HCT116 (cell line): ENCODE measurements at regions not wholly inside any gene's neighbourhood (a gene's known extent, or its start where the extent isn't known, plus 50 kb on each side); places are given as distances from the start of the nearest gene placed in this dataset.

Experiments
- ATAC-seq: fragments of 200-7000 bp; cut with Tn5 transposase; 2 replicates; pipeline ENCODE4 v1.9.1; 2020; ENCODE audit warnings: mild to moderate bottlenecking, moderate library complexity
- BruUV-seq: library from RNA; stranded (reverse); fragments of 400-500 nt; replicated peaks from 2 replicates; lab custom pipeline; 2021; lab: Mats Ljungman, UMichigan
- CTCF ChIA-PET: fragments of 300-600 bp; sonication (Branson Sonifier 250); formaldehyde crosslinking; loops from one replicate; lab custom pipeline; 2021; ENCODE audit warnings: antibody characterized with exemption; lab: Charles Lee
- POLR2A ChIA-PET: fragments of 300-600, 350-600 bp; sonication (Branson Sonifier 250); formaldehyde crosslinking; loops from one replicate; lab custom pipeline; 2021; ENCODE audit warnings: antibody characterized with exemption; lab: Charles Lee
- RAD21 ChIA-PET, 2 experiments: fragments of 300-600 bp; sonication (Branson Sonifier 250); formaldehyde crosslinking; loops; one replicate each; lab custom pipeline; 2023; ENCODE audit warnings: low total read pairs in 2 of 2; ENCODE audit not compliant: uncharacterized antibody in 2 of 2, unreplicated experiment in 2 of 2, low non-redundant PET in 1 of 2; lab: Charles Lee
- DNase-seq: peaks from one replicate; pipeline ENCODE4 v3.0.0-alpha.2; 2010; ENCODE audit warnings: low read depth, low spot score
- H2AFZ ChIP-seq: fragments of 200-600 bp; shearing (Covaris generic), sonication (generic); 2 replicates; pipeline ENCODE4 v1.6.1; 2017; ENCODE audit warnings: low read depth, mixed run types, mixed read lengths, antibody characterized with exemption, low read length; ENCODE audit not compliant: poor library complexity, severe bottlenecking
- H3K27ac ChIP-seq: 2 replicates; pipeline ENCODE4 v1.5.1; 2012; ENCODE audit warnings: low read depth, low read length
- H3K27me3 ChIP-seq: fragments of 200-600 bp; sonication (generic); 2 replicates; pipeline ENCODE4 v1.6.1; 2016; ENCODE audit warnings: mixed run types, low read length, mixed read lengths; ENCODE audit not compliant: insufficient read depth
- H3K36me3 ChIP-seq, 2 experiments: fragments of 200-500 bp in 1 of 2; fragments of 200-600 bp in 1 of 2; sonication (Bioruptor generic) in 1 of 2; sonication (generic) in 1 of 2; 2 replicates each; pipeline versions ENCODE4 v1.5.1 to v1.6.1; 2014 to 2016; ENCODE audit warnings: low read length in 2 of 2, inconsistent platforms in 1 of 2, mixed read lengths in 1 of 2, mixed run types in 1 of 2; ENCODE audit not compliant: insufficient read depth in 2 of 2, control insufficient read depth in 1 of 2
- H3K4me1 ChIP-seq, 2 experiments: fragments of 200-600 bp in 1 of 2; sonication (generic) in 1 of 2; 2 replicates each; pipeline versions ENCODE4 v1.5.1 to v1.6.1; 2012 to 2017; ENCODE audit warnings: low read length in 2 of 2, inconsistent platforms in 1 of 2, mild to moderate bottlenecking in 1 of 2, mixed read lengths in 1 of 2, mixed run types in 1 of 2, moderate library complexity in 1 of 2; ENCODE audit not compliant: insufficient read depth in 2 of 2, control insufficient read depth in 1 of 2
- H3K4me2 ChIP-seq: fragments of 200-600 bp; sonication (generic); 2 replicates; pipeline ENCODE4 v1.6.1; 2017; ENCODE audit warnings: mixed run types, low read length, mixed read lengths
- H3K4me3 ChIP-seq, 2 experiments: fragments of 200-600 bp in 1 of 2; sonication (generic) in 1 of 2; replicated peaks in 1 of 2; 2 replicates each; pipeline ENCODE4 v1.5.1; 2011 to 2016; ENCODE audit warnings: low read length in 2 of 2, control low read depth in 1 of 2, low read depth in 1 of 2, mild to moderate bottlenecking in 1 of 2, mixed read lengths in 1 of 2, mixed run types in 1 of 2
- H3K79me2 ChIP-seq: fragments of 200-600 bp; sonication (generic); 2 replicates; pipeline ENCODE4 v1.6.1; 2017; ENCODE audit warnings: mild to moderate bottlenecking, mixed run types, low read length, moderate library complexity, mixed read lengths; ENCODE audit not compliant: insufficient read depth
- H3K9ac ChIP-seq: fragments of 200-600 bp; sonication (generic); 2 replicates; pipeline ENCODE4 v1.6.1; 2016; ENCODE audit warnings: low read length, mixed read lengths
- H3K9me2 ChIP-seq: fragments of 200-600 bp; sonication (generic), shearing (Covaris generic); 2 replicates; pipeline ENCODE4 v1.6.1; 2017; ENCODE audit warnings: mixed run types, mild to moderate bottlenecking, moderate library complexity; ENCODE audit not compliant: insufficient read depth
- H3K9me3 ChIP-seq, 2 experiments: fragments of 200-500 bp in 1 of 2; fragments of 200-600 bp in 1 of 2; sonication (Bioruptor generic) in 1 of 2; sonication (generic) in 1 of 2; 2 replicates each; pipeline ENCODE4 v1.6.1; 2014 to 2017; ENCODE audit warnings: low read length in 2 of 2, mixed read lengths in 2 of 2, inconsistent platforms in 1 of 2, low read depth in 1 of 2, mild to moderate bottlenecking in 1 of 2, mixed run types in 1 of 2, moderate library complexity in 1 of 2; ENCODE audit not compliant: control insufficient read depth in 1 of 2, insufficient read depth in 1 of 2
- H4K20me1 ChIP-seq: fragments of 200-600 bp; sonication (generic), shearing (Covaris generic); 2 replicates; pipeline ENCODE4 v1.6.1; 2017; ENCODE audit warnings: mixed run types, mild to moderate bottlenecking, moderate library complexity; ENCODE audit not compliant: insufficient read depth
- CTCF ChIP-seq, 3 experiments: fragments of 200-600 bp in 1 of 3; sonication (generic) in 1 of 3; IDR thresholded peaks in 2 of 3; conservative IDR thresholded peaks in 1 of 3; 2 replicates each; pipeline ENCODE4 v1.5.1; 2012 to 2017; ENCODE audit warnings: low read depth in 2 of 3, low read length in 2 of 3, antibody characterized with exemption in 1 of 3, borderline replicate concordance in 1 of 3, control low read depth in 1 of 3, mild to moderate bottlenecking in 1 of 3, mixed read lengths in 1 of 3, mixed run types in 1 of 3, moderate library complexity in 1 of 3; ENCODE audit not compliant: insufficient read depth in 1 of 3
- EGR1 ChIP-seq: IDR thresholded peaks from 2 replicates; pipeline ENCODE4 v1.6.1; 2012; ENCODE audit warnings: low read depth
- ELF1 ChIP-seq: IDR thresholded peaks from 2 replicates; pipeline ENCODE4 v1.6.1; 2012; ENCODE audit warnings: low read depth, borderline replicate concordance
- RAD21 ChIP-seq: IDR thresholded peaks from 2 replicates; pipeline ENCODE4 v1.6.1; 2012; ENCODE audit warnings: low read depth, mild to moderate bottlenecking
- TCF7L2 ChIP-seq: IDR thresholded peaks from 2 replicates; pipeline ENCODE4 v1.7.0; 2011; ENCODE audit warnings: borderline replicate concordance, inconsistent platforms; ENCODE audit not compliant: insufficient read depth, insufficient read length; ENCODE audit errors: extremely low read depth
- ZFX ChIP-seq: fragments of 450-650 bp; IDR thresholded peaks from 2 replicates; pipeline ENCODE4 v1.6.1; 2017
- intact Hi-C: fragments of 100-400 bp; cut with micrococcal nuclease; formaldehyde crosslinking; loops from 2 replicates; pipeline ENCODE4 v1.10.0; 2022
- TF ChIP-seq, protein P1 (sequence below): IDR thresholded peaks from 2 replicates; pipeline ENCODE4 v1.6.1; 2012; ENCODE audit warnings: low read depth

DNA sequence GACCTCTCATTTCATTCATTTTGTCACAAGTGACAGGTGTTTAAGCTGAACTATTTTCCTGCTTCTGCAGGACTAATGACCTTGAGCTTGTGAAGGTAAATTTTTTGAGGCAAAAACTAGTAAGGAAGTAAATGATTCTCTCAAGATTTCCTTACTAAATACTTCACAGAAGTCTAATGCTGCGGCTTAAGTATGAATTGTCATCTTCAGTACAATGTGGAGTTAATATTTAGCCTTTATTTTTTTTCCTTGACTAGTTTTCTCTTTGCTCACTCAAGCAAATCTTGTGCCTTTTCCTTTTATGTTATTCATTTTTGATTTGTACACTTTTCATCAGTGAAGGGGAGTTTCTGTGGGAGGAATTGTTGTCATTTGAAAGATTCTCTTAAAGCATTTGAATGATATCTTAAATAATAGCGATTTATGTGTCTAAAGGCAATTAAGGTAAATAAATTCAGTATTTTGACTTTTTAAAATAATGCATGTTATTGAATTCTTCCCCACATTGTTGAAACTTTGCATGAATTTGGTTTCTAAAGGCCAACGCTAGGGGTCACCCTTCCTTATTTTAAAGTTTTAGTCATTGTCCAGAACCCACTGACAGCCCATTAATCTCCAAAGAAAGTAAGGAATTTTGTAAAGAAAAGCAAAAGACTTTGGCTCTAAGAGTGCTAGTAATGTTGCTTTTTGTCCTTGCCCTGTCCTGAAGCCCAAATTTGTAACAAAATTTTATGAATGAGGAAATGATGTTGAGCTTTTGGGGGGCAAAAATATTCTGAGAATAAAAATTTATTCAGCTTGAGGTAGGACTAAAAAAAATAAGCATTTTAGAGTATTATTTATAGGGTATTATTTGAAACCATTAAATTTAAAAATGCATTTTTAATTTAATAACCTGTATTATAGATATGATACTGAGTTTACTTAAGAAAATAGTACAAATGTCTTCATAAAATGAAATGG is 157.4 kb upstream of the LAMA2 start:
- no peak overlapping the region for H3K9ac ChIP-seq
- no peaks in the 10 kb centered on the region for H3K36me3 ChIP-seq
- H3K9me3 ChIP-seq: no peaks in the 10 kb centered on the region
- no peaks in the 10 kb centered on the region for H4K20me1 ChIP-seq
- no peak overlapping the region for H3K27ac ChIP-seq
- POLR2A ChIA-PET: no interaction called here
- BruUV-seq: no TSS peak
- no peaks in the 10 kb centered on the region for H3K9me2 ChIP-seq
- DNase-seq (peak; percentile 41), ATAC-seq (no peak)
- H3K4me3 ChIP-seq: no peak overlapping the region
- H3K27me3 ChIP-seq: no peaks in the 10 kb centered on the region
- RAD21 ChIA-PET: no interaction called here
- no peaks in the 10 kb centered on the region for H3K79me2 ChIP-seq
- peak overlapping the region; percentile 41 for H2AFZ ChIP-seq
- intact Hi-C loops: loop anchor here (1.0 to 10.0 kb wide), 5 partner anchors 527 to 1171 kb away; no protein-coding TSS in a partner anchor
- H3K4me1 ChIP-seq: no peaks in the 10 kb centered on the region
- no peak overlapping the region for H3K4me2 ChIP-seq
- TF ChIP-seq EGR1: no peak
- TF ChIP-seq ZFX: no peak
- peak; percentile 44 to 78 (median 58); a peak in 5 of 6 replicates for TF ChIP-seq CTCF (IDR thresholded peaks at IDR 0.05 in 2 of 3, conservative IDR thresholded peaks at IDR 0.05 in 1 of 3; ENCODE audit: borderline replicate concordance in 1 of 3, insufficient read depth in 1 of 3, low read depth in 2 of 3, low read length in 2 of 3)
- no peak for TF ChIP-seq ELF1
- TF ChIP-seq RAD21: peak; percentile 60
- TF ChIP-seq, protein P1, sequence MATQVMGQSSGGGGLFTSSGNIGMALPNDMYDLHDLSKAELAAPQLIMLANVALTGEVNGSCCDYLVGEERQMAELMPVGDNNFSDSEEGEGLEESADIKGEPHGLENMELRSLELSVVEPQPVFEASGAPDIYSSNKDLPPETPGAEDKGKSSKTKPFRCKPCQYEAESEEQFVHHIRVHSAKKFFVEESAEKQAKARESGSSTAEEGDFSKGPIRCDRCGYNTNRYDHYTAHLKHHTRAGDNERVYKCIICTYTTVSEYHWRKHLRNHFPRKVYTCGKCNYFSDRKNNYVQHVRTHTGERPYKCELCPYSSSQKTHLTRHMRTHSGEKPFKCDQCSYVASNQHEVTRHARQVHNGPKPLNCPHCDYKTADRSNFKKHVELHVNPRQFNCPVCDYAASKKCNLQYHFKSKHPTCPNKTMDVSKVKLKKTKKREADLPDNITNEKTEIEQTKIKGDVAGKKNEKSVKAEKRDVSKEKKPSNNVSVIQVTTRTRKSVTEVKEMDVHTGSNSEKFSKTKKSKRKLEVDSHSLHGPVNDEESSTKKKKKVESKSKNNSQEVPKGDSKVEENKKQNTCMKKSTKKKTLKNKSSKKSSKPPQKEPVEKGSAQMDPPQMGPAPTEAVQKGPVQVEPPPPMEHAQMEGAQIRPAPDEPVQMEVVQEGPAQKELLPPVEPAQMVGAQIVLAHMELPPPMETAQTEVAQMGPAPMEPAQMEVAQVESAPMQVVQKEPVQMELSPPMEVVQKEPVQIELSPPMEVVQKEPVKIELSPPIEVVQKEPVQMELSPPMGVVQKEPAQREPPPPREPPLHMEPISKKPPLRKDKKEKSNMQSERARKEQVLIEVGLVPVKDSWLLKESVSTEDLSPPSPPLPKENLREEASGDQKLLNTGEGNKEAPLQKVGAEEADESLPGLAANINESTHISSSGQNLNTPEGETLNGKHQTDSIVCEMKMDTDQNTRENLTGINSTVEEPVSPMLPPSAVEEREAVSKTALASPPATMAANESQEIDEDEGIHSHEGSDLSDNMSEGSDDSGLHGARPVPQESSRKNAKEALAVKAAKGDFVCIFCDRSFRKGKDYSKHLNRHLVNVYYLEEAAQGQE: no peak
- no peak for TF ChIP-seq TCF7L2
- TF ChIP-seq, all 23 proteins: peak for 2
- CTCF ChIA-PET: interaction anchor here (0.7 to 1.0 kb wide), 5 partner anchors 11 to 988 kb away, joined by 3 to 6 read pairs (median 3); no protein-coding TSS in a partner anchor
